Mesothelial cell of epicardium (in vitro differentiated cells): ENCODE measurements at regions not wholly inside any gene's neighbourhood (a gene's known extent, or its start where the extent isn't known, plus 50 kb on each side); places are given as distances from the start of the nearest gene placed in this dataset.

Experiments
- DNase-seq, 2 experiments: peaks; one replicate each; pipeline ENCODE4 v3.0.0; 2021; ENCODE audit warnings: low spot score in 2 of 2; ENCODE audit not compliant: unreplicated experiment in 2 of 2
- H3K27ac Mint-ChIP-seq: 2 replicates; pipeline ENCODE4 v1.8.0; 2021; ENCODE audit warnings: mixed read lengths
- H3K27me3 Mint-ChIP-seq: 2 replicates; pipeline ENCODE4 v1.8.0; 2021; ENCODE audit warnings: low read depth, mixed read lengths
- H3K36me3 Mint-ChIP-seq: 2 replicates; pipeline ENCODE4 v1.8.0; 2021; ENCODE audit warnings: mixed read lengths
- H3K4me1 Mint-ChIP-seq: 2 replicates; pipeline ENCODE4 v1.8.0; 2021; ENCODE audit warnings: mixed read lengths
- H3K4me3 Mint-ChIP-seq: 2 replicates; pipeline ENCODE4 v1.8.0; 2021; ENCODE audit warnings: mild to moderate bottlenecking, moderate library complexity, mixed read lengths
- H3K9me3 Mint-ChIP-seq: 2 replicates; pipeline ENCODE4 v1.8.0; 2021; ENCODE audit warnings: mixed read lengths
- CTCF ChIP-seq: fragments of 200-600 bp; sonication (generic); IDR thresholded peaks from one replicate; pipeline ENCODE4 v1.5.0; 2021; ENCODE audit warnings: antibody characterized with exemption; ENCODE audit not compliant: unreplicated experiment

GRCh38 chr5:87079219-87079618 lies 188.5 kb upstream of the RASA1 start:
- DNase-seq, result no peak
- no peaks in the 10 kb centered on the region for H3K27me3 Mint-ChIP-seq
- H3K4me3 Mint-ChIP-seq, result no peak overlapping the region
- no peaks in the 10 kb centered on the region for H3K4me1 Mint-ChIP-seq
- H3K36me3 Mint-ChIP-seq, result no peaks in the 10 kb centered on the region
- no peak for TF ChIP-seq CTCF
- no peak overlapping the region for H3K27ac Mint-ChIP-seq
- H3K9me3 Mint-ChIP-seq, result no peaks in the 10 kb centered on the region

- no peak overlapping the region for H3K4me3 Mint-ChIP-seq
- H3K36me3 Mint-ChIP-seq, result no peaks in the 10 kb centered on the region
- no peak for TF ChIP-seq CTCF
- DNase-seq, result no peak
- H3K9me3 Mint-ChIP-seq, result peaks cover 6% of the 10 kb centered on the region
- H3K4me1 Mint-ChIP-seq, result no peaks in the 10 kb centered on the region
- H3K27me3 Mint-ChIP-seq, result no peaks in the 10 kb centered on the region
- no peak overlapping the region for H3K27ac Mint-ChIP-seq
Measured at GRCh38 chr5:87081016-87081415, 186.7 kb upstream of the RASA1 start.

GRCh38 chr5:87081511-87082372 lies 185.9 kb upstream of the RASA1 start:
- Mint-ChIP-seq H3K9me3 (peaks cover 11% of the 10 kb centered on the region), H3K4me1 (no peaks in the 10 kb centered on the region), H3K4me3 (no peak overlapping the region), H3K36me3 (no peaks in the 10 kb centered on the region), H3K27me3 (no peaks in the 10 kb centered on the region), H3K27ac (no peak overlapping the region)
- DNase-seq, result no peak
- TF ChIP-seq CTCF, result no peak

GRCh38 chr5:87094347-87094746 lies 173.3 kb upstream of the RASA1 start:
- no peak for TF ChIP-seq CTCF
- no peak for DNase-seq
- H3K9me3 Mint-ChIP-seq, result peaks cover 4% of the 10 kb centered on the region
- no peaks in the 10 kb centered on the region for H3K36me3 Mint-ChIP-seq
- H3K4me3 Mint-ChIP-seq, result no peak overlapping the region
- no peak overlapping the region for H3K27ac Mint-ChIP-seq
- peaks cover 2% of the 10 kb centered on the region for H3K27me3 Mint-ChIP-seq
- H3K4me1 Mint-ChIP-seq, result peaks cover 5% of the 10 kb centered on the region

GRCh38 chr5:87094833-87095232 lies 172.8 kb upstream of the RASA1 start:
- no peak for TF ChIP-seq CTCF
- H3K27ac Mint-ChIP-seq, result no peak overlapping the region

More at GRCh38 chr5:87094833-87095232, 172.8 kb upstream of the RASA1 start:
- H3K27me3 Mint-ChIP-seq, result peaks cover 2% of the 10 kb centered on the region
- H3K4me3 Mint-ChIP-seq, result no peak overlapping the region
- H3K36me3 Mint-ChIP-seq, result no peaks in the 10 kb centered on the region
- peaks cover 7% of the 10 kb centered on the region for H3K4me1 Mint-ChIP-seq
- H3K9me3 Mint-ChIP-seq, result peaks cover 4% of the 10 kb centered on the region
- no peak for DNase-seq
